H1 (cell line): ENCODE measurements at regions not wholly inside any gene's neighbourhood (a gene's known extent, or its start where the extent isn't known, plus 50 kb on each side); places are given as distances from the start of the nearest gene placed in this dataset.

Experiments
- GABPA ChIP-seq: IDR thresholded peaks from 2 replicates; pipeline ENCODE4 v1.6.1; 2011; ENCODE audit warnings: mild to moderate bottlenecking, low read length, moderate library complexity, borderline replicate concordance; ENCODE audit not compliant: insufficient read depth
- RBBP5 ChIP-seq: IDR thresholded peaks from 2 replicates; pipeline ENCODE4 v1.7.1; 2012; ENCODE audit warnings: low read depth, mild to moderate bottlenecking, inconsistent platforms, low read length, moderate library complexity, borderline replicate concordance
- SP2 ChIP-seq: IDR thresholded peaks from 2 replicates; pipeline ENCODE4 v1.6.1; 2012; ENCODE audit warnings: mild to moderate bottlenecking, low read length, inconsistent platforms
- TEAD4 ChIP-seq: IDR thresholded peaks from 2 replicates; pipeline ENCODE4 v1.6.1; 2012; ENCODE audit warnings: low read depth, low read length, inconsistent platforms, mixed read lengths
- TF ChIP-seq, protein P1 (sequence below): IDR thresholded peaks from 2 replicates; pipeline ENCODE4 v1.6.1; 2012; ENCODE audit warnings: inconsistent platforms

GRCh38 chr4:137370679-137371078 is 161.6 kb downstream of the PCDH18 start (continued):
- TF ChIP-seq, protein P1, sequence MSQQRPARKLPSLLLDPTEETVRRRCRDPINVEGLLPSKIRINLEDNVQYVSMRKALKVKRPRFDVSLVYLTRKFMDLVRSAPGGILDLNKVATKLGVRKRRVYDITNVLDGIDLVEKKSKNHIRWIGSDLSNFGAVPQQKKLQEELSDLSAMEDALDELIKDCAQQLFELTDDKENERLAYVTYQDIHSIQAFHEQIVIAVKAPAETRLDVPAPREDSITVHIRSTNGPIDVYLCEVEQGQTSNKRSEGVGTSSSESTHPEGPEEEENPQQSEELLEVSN = no peak
- TF ChIP-seq GABPA (no peak), RBBP5 (no peak), TEAD4 (no peak), SP2 (no peak)
